Liver (tissue), 8 donors: ENCODE measurements at regions not wholly inside any gene's neighbourhood (a gene's known extent, or its start where the extent isn't known, plus 50 kb on each side); places are given as distances from the start of the nearest gene placed in this dataset.

Experiments used
- DNase-seq: peaks from one replicate; pipeline ENCODE4 v3.0.0-alpha.2; 2017; ENCODE audit warnings: low spot score
- H3K27ac ChIP-seq, 2 donors: one replicate each; pipeline ENCODE4 v1.7.0; 2013; ENCODE audit warnings: inconsistent platforms in 2 of 2, low read length in 2 of 2, control low read depth in 1 of 2, low read depth in 1 of 2, mild to moderate bottlenecking in 1 of 2
- H3K27me3 ChIP-seq, 4 donors: one replicate each; pipeline versions ENCODE4 v1.6.1 to v1.7.0; 2013; ENCODE audit warnings: low read length in 3 of 4, inconsistent platforms in 1 of 4, mild to moderate bottlenecking in 1 of 4, moderate library complexity in 1 of 4; ENCODE audit not compliant: control insufficient read depth in 4 of 4, insufficient read depth in 4 of 4
- H3K36me3 ChIP-seq, 4 donors: one replicate each; pipeline versions ENCODE4 v1.6.1 to v1.7.0; 2013; ENCODE audit warnings: low read length in 3 of 4, mild to moderate bottlenecking in 3 of 4, low read depth in 1 of 4, moderate library complexity in 1 of 4; ENCODE audit not compliant: control insufficient read depth in 4 of 4, insufficient read depth in 3 of 4
- H3K4me1 ChIP-seq, 4 donors: one replicate each; pipeline versions ENCODE4 v1.6.1 to v1.7.0; 2013; ENCODE audit warnings: low read length in 3 of 4, mild to moderate bottlenecking in 3 of 4, moderate library complexity in 1 of 4; ENCODE audit not compliant: control insufficient read depth in 4 of 4, insufficient read depth in 4 of 4
- H3K4me3 ChIP-seq, 3 donors: one replicate each; pipeline versions ENCODE4 v1.6.1 to v1.7.0; 2013; ENCODE audit warnings: low read length in 3 of 3, control low read depth in 1 of 3, low read depth in 1 of 3, mild to moderate bottlenecking in 1 of 3
- H3K9ac ChIP-seq, 2 donors: one replicate each; pipeline ENCODE4 v1.7.0; 2013; ENCODE audit warnings: low read length in 2 of 2, mild to moderate bottlenecking in 2 of 2, moderate library complexity in 2 of 2, control low read depth in 1 of 2, low read depth in 1 of 2
- H3K9me3 ChIP-seq, 4 donors: one replicate each; pipeline versions ENCODE4 v1.6.1 to v1.7.0; 2013; ENCODE audit warnings: low read length in 3 of 4; ENCODE audit not compliant: control insufficient read depth in 4 of 4
- ATF3 ChIP-seq: IDR thresholded peaks from 2 replicates; pipeline ENCODE4 v1.6.1; 2016; ENCODE audit warnings: antibody characterized with exemption
- EGR1 ChIP-seq, 2 donors: IDR thresholded peaks; 2 replicates each; pipeline ENCODE4 v1.6.1; 2016 to 2018; ENCODE audit warnings: antibody characterized with exemption in 2 of 2, low read depth in 2 of 2
- FOXA1 ChIP-seq: IDR thresholded peaks from 2 replicates; pipeline ENCODE4 v1.6.1; 2016; ENCODE audit warnings: antibody characterized with exemption
- FOXA2 ChIP-seq: IDR thresholded peaks from 2 replicates; pipeline ENCODE4 v1.6.1; 2016; ENCODE audit warnings: antibody characterized with exemption
- GABPA ChIP-seq, 2 donors: IDR thresholded peaks in 1 of 2; conservative IDR thresholded peaks in 1 of 2; 2 replicates each; pipeline ENCODE4 v1.6.1; 2016; ENCODE audit warnings: antibody characterized with exemption in 2 of 2, mild to moderate bottlenecking in 1 of 2, moderate library complexity in 1 of 2
- HNF4A ChIP-seq, 2 donors: conservative IDR thresholded peaks; 2 replicates each; pipeline ENCODE4 v1.6.1; 2016; ENCODE audit warnings: antibody characterized with exemption in 2 of 2, mild to moderate bottlenecking in 2 of 2
- HNF4G ChIP-seq: IDR thresholded peaks from 2 replicates; pipeline ENCODE4 v1.6.1; 2016; ENCODE audit warnings: antibody characterized with exemption
- JUND ChIP-seq, 2 donors: IDR thresholded peaks; 2 replicates each; pipeline ENCODE4 v1.6.1; 2016; ENCODE audit warnings: antibody characterized with exemption in 2 of 2
- NR2F2 ChIP-seq: IDR thresholded peaks from 2 replicates; pipeline ENCODE4 v1.6.1; 2016; ENCODE audit warnings: antibody characterized with exemption
- RXRA ChIP-seq, 2 donors: IDR thresholded peaks; 2 replicates each; pipeline ENCODE4 v1.6.1; 2017 to 2018; ENCODE audit warnings: antibody characterized with exemption in 2 of 2, mild to moderate bottlenecking in 1 of 2
- SP1 ChIP-seq: IDR thresholded peaks from 2 replicates; pipeline ENCODE4 v1.6.1; 2018; ENCODE audit warnings: antibody characterized with exemption, mild to moderate bottlenecking
- TAF1 ChIP-seq: conservative IDR thresholded peaks from 2 replicates; pipeline ENCODE4 v1.6.1; 2016; ENCODE audit warnings: antibody characterized with exemption, mild to moderate bottlenecking
- YY1 ChIP-seq: IDR thresholded peaks from 2 replicates; pipeline ENCODE4 v1.6.1; 2016; ENCODE audit warnings: antibody characterized with exemption, mild to moderate bottlenecking
- WGBS: extraction: QIAGEN DNeasy Blood & Tissue Kit; methylation state at CpG from one replicate; pipeline ENCODE4 v1.1.7; 2013; 5-methylcytosine and 5-hydroxymethylcytosine counted together
- TF ChIP-seq, protein P1 (sequence below): IDR thresholded peaks from 2 replicates; pipeline ENCODE4 v1.6.1; 2016; ENCODE audit warnings: antibody characterized with exemption
- TF ChIP-seq, protein P2 (sequence below): IDR thresholded peaks from 2 replicates; pipeline ENCODE4 v1.6.1; 2016; ENCODE audit warnings: antibody characterized with exemption
- TF ChIP-seq, protein P3 (sequence below): fragments of 150-350 bp; IDR thresholded peaks from 2 replicates; pipeline ENCODE4 v1.5.1; 2017; ENCODE audit warnings: improper control_type of control experiment, low read depth, low read length; ENCODE audit not compliant: missing input control
- donor health status: healthy.
- donor health status: healthy.
- donor health status: healthy.
- donor health status: healthy.
- donor health status: healthy.

DNA sequence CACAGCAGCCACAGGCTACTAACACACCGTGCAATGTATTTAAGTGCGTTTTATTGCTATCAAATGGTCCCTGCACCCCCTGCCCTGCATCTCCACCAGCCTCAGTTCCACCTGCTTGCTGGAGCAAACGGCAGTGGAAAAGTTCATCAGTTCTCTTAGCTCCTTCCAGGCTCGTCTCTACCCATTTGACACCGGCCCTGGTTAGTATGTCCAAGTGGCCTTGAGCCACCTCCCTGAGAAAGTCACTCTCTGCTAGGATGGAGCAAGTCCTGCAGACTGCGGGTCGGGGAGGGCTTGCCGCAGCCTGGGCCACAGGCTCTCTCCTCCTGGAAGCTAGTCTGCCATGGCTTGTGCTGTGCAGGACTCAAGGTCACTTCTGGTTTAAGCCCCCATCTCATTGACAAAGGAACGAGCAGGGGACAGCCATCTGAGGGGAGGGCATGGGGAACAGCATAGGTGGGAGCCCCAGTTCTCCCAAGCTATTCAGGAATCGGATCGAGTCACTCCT lies 74.9 kb downstream of the RHOB start:
- H3K9me3 ChIP-seq = no peaks in the 10 kb centered on the region
- H3K4me1 ChIP-seq = peaks cover 8 to 13% (median 10%) of the 10 kb centered on the region in 4 donors
- H3K27me3 ChIP-seq = no peaks in the 10 kb centered on the region
- H3K27ac ChIP-seq = no peak overlapping the region
- TF ChIP-seq HNF4G = no peak
- TF ChIP-seq, protein P1, sequence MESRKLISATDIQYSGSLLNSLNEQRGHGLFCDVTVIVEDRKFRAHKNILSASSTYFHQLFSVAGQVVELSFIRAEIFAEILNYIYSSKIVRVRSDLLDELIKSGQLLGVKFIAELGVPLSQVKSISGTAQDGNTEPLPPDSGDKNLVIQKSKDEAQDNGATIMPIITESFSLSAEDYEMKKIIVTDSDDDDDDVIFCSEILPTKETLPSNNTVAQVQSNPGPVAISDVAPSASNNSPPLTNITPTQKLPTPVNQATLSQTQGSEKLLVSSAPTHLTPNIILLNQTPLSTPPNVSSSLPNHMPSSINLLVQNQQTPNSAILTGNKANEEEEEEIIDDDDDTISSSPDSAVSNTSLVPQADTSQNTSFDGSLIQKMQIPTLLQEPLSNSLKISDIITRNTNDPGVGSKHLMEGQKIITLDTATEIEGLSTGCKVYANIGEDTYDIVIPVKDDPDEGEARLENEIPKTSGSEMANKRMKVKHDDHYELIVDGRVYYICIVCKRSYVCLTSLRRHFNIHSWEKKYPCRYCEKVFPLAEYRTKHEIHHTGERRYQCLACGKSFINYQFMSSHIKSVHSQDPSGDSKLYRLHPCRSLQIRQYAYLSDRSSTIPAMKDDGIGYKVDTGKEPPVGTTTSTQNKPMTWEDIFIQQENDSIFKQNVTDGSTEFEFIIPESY = no peak
- TF ChIP-seq YY1 = no peak
- TF ChIP-seq NR2F2 = no peak
- TF ChIP-seq FOXA2 = no peak
- TF ChIP-seq JUND (IDR thresholded peaks at IDR 0.05) = no peak
- TF ChIP-seq GABPA (IDR thresholded peaks at IDR 0.05 in 1 of 2, conservative IDR thresholded peaks at IDR 0.05 in 1 of 2) = no peak
- no peak for TF ChIP-seq EGR1 (IDR thresholded peaks at IDR 0.05; ENCODE audit: low read depth in 2 of 2)
- no peak for TF ChIP-seq SP1
- no peak for TF ChIP-seq HNF4A (conservative IDR thresholded peaks at IDR 0.05)
- TF ChIP-seq RXRA (IDR thresholded peaks at IDR 0.05) = no peak
- no peak for TF ChIP-seq FOXA1
- TF ChIP-seq, protein P2, sequence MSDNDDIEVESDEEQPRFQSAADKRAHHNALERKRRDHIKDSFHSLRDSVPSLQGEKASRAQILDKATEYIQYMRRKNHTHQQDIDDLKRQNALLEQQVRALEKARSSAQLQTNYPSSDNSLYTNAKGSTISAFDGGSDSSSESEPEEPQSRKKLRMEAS = no peak
- TF ChIP-seq, protein P3, sequence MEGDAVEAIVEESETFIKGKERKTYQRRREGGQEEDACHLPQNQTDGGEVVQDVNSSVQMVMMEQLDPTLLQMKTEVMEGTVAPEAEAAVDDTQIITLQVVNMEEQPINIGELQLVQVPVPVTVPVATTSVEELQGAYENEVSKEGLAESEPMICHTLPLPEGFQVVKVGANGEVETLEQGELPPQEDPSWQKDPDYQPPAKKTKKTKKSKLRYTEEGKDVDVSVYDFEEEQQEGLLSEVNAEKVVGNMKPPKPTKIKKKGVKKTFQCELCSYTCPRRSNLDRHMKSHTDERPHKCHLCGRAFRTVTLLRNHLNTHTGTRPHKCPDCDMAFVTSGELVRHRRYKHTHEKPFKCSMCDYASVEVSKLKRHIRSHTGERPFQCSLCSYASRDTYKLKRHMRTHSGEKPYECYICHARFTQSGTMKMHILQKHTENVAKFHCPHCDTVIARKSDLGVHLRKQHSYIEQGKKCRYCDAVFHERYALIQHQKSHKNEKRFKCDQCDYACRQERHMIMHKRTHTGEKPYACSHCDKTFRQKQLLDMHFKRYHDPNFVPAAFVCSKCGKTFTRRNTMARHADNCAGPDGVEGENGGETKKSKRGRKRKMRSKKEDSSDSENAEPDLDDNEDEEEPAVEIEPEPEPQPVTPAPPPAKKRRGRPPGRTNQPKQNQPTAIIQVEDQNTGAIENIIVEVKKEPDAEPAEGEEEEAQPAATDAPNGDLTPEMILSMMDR = no peak
- TF ChIP-seq TAF1 = no peak
- DNase-seq = no peak
- H3K4me3 ChIP-seq = no peak overlapping the region
- no peaks in the 10 kb centered on the region for H3K36me3 ChIP-seq
- no peak overlapping the region for H3K9ac ChIP-seq
- WGBS = 84% methylated on average over 11 of the region's 11 CpGs

DNA sequence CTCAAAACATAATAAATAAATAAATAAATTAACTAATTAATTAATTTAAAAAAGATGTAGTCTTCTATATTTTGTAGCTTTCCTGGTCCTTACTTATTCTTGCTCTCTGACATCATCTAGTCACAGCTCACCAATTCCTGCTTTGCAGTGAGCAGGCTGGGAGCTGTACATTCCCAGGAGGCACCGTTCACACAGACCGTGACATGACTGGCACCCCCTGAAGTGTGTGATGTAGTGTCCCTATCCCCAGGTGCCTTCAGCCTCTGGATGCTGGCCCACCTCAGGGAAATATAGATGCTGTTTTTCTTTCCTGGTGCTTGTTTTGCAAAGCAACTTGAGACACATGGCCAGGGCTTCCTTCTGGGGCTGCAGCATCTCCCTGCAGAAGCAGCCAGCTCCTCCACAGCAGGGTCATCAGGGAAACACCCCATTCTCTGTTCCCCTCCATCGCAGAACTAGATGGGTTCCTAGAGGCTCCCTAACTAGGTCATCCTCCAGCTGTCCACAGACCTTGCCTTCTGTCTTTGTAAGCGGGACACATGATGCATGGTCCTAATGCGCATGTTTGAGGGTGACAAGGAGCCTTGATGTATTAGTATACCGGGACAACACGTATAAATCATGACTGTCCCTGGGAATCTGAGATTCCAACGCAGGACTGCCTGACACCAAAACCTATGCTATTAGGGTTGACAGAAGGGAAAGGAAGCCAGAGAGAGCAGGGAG lies 76.4 kb downstream of the RHOB start:
- no peak for DNase-seq
- 96% methylated on average over 8 of the region's 8 CpGs for WGBS
- peaks cover 10 to 19% (median 15%) of the 10 kb centered on the region in 4 donors for H3K4me1 ChIP-seq

More for the DNA sequence above, 76.4 kb downstream of the RHOB start:
- Histone ChIP-seq H3K27me3 (no peaks in the 10 kb centered on the region), H3K36me3 (no peaks in the 10 kb centered on the region), H3K4me3 (no peak overlapping the region), H3K9ac (no peak overlapping the region), H3K27ac (no peak overlapping the region), H3K9me3 (no peaks in the 10 kb centered on the region)
- TF ChIP-seq TAF1 (no peak), ATF3 (no peak)
